ENCODE measurements at regions not wholly inside any gene's neighbourhood (a gene's known extent, or its start where the extent isn't known, plus 50 kb on each side); places are given as distances from the start of the nearest gene placed in this dataset.

DNA sequence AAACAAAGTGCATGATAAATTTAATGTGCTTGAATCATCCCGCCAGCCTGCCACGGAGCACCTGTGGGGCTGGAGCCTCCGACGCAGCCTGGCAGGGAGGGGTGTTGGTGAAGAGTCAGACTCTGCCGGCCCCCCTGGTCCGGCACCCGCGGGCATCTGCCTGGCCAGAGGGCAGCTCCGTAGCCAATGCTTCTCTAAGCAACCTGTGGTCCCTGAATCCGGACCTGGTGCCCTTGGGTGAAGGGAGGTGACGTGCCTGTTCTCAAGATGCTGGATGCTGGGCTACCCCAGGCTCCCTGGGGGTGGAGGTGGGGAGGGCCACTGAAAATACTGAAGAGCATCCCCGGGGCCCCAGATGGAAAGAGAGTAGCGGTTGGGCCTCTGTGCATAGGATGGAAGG, 158.6 kb upstream of the C14orf180 start:
- peaks cover 8% of the 10 kb centered on the region for H3K27me3 ChIP-seq (ENCODE audit: insufficient read depth, low read length)
- RAD21 ChIA-PET (ENCODE audit: low non-redundant PET in 1 of 2, low total read pairs in 2 of 2, uncharacterized antibody in 2 of 2, unreplicated experiment in 2 of 2) = no interaction called here
- no peaks in the 10 kb centered on the region for H3K36me3 ChIP-seq (ENCODE audit: control insufficient read depth in 1 of 2, insufficient read depth in 2 of 2, low read length in 2 of 2)
- H3K4me3 ChIP-seq (replicated peaks in 1 of 2; ENCODE audit: low read depth in 1 of 2, low read length in 2 of 2) = no peak overlapping the region
- CTCF ChIA-PET = no interaction called here
- DNase-seq (ENCODE audit: low read depth, low spot score) (no peak), ATAC-seq (no peak)
- H3K4me2 ChIP-seq (ENCODE audit: low read length) = no peak overlapping the region
- no peaks in the 10 kb centered on the region for H3K4me1 ChIP-seq (ENCODE audit: control insufficient read depth in 1 of 2, insufficient read depth in 2 of 2, low read length in 2 of 2)
- no peak overlapping the region for H3K27ac ChIP-seq (ENCODE audit: low read depth, low read length)
- no peak overlapping the region for H3K9ac ChIP-seq (ENCODE audit: low read length)
- TF ChIP-seq POLR2AphosphoS5 (IDR thresholded peaks at IDR 0.05; ENCODE audit: low read depth, low read length) (no peak), EGR1 (IDR thresholded peaks at IDR 0.05; ENCODE audit: low read depth) (no peak), EZH2 (IDR thresholded peaks at IDR 0.05) (no peak), SP1 (IDR thresholded peaks at IDR 0.05; ENCODE audit: low read depth) (no peak), SIN3A (IDR thresholded peaks at IDR 0.05; ENCODE audit: low read depth) (no peak), FOSL1 (IDR thresholded peaks at IDR 0.05; ENCODE audit: low read depth) (no peak), YY1 (IDR thresholded peaks at IDR 0.05; ENCODE audit: extremely low read depth, insufficient replicate concordance, low read depth, low read length) (no peak), ZNF274 (IDR thresholded peaks at IDR 0.05; ENCODE audit: low read depth, low read length) (no peak), CBX3 (IDR thresholded peaks at IDR 0.05; ENCODE audit: low read depth) (no peak), SRF (IDR thresholded peaks at IDR 0.05; ENCODE audit: low read depth) (no peak), EZH2phosphoT487 (IDR thresholded peaks at IDR 0.05; ENCODE audit: borderline replicate concordance) (no peak)
- TF ChIP-seq, protein P1, sequence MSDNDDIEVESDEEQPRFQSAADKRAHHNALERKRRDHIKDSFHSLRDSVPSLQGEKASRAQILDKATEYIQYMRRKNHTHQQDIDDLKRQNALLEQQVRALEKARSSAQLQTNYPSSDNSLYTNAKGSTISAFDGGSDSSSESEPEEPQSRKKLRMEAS (IDR thresholded peaks at IDR 0.05) = no peak
- TF ChIP-seq, protein P2, sequence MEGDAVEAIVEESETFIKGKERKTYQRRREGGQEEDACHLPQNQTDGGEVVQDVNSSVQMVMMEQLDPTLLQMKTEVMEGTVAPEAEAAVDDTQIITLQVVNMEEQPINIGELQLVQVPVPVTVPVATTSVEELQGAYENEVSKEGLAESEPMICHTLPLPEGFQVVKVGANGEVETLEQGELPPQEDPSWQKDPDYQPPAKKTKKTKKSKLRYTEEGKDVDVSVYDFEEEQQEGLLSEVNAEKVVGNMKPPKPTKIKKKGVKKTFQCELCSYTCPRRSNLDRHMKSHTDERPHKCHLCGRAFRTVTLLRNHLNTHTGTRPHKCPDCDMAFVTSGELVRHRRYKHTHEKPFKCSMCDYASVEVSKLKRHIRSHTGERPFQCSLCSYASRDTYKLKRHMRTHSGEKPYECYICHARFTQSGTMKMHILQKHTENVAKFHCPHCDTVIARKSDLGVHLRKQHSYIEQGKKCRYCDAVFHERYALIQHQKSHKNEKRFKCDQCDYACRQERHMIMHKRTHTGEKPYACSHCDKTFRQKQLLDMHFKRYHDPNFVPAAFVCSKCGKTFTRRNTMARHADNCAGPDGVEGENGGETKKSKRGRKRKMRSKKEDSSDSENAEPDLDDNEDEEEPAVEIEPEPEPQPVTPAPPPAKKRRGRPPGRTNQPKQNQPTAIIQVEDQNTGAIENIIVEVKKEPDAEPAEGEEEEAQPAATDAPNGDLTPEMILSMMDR (IDR thresholded peaks at IDR 0.05 in 2 of 3, conservative IDR thresholded peaks at IDR 0.05 in 1 of 3; ENCODE audit: borderline replicate concordance in 1 of 3, insufficient read depth in 1 of 3, low read depth in 2 of 3, low read length in 2 of 3) = no peak
- TF ChIP-seq, protein P3, sequence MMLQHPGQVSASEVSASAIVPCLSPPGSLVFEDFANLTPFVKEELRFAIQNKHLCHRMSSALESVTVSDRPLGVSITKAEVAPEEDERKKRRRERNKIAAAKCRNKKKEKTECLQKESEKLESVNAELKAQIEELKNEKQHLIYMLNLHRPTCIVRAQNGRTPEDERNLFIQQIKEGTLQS (IDR thresholded peaks at IDR 0.05) = no peak
- TF ChIP-seq, protein P4, sequence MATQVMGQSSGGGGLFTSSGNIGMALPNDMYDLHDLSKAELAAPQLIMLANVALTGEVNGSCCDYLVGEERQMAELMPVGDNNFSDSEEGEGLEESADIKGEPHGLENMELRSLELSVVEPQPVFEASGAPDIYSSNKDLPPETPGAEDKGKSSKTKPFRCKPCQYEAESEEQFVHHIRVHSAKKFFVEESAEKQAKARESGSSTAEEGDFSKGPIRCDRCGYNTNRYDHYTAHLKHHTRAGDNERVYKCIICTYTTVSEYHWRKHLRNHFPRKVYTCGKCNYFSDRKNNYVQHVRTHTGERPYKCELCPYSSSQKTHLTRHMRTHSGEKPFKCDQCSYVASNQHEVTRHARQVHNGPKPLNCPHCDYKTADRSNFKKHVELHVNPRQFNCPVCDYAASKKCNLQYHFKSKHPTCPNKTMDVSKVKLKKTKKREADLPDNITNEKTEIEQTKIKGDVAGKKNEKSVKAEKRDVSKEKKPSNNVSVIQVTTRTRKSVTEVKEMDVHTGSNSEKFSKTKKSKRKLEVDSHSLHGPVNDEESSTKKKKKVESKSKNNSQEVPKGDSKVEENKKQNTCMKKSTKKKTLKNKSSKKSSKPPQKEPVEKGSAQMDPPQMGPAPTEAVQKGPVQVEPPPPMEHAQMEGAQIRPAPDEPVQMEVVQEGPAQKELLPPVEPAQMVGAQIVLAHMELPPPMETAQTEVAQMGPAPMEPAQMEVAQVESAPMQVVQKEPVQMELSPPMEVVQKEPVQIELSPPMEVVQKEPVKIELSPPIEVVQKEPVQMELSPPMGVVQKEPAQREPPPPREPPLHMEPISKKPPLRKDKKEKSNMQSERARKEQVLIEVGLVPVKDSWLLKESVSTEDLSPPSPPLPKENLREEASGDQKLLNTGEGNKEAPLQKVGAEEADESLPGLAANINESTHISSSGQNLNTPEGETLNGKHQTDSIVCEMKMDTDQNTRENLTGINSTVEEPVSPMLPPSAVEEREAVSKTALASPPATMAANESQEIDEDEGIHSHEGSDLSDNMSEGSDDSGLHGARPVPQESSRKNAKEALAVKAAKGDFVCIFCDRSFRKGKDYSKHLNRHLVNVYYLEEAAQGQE (IDR thresholded peaks at IDR 0.05; ENCODE audit: low read depth) = no peak
- TF ChIP-seq, protein P5, sequence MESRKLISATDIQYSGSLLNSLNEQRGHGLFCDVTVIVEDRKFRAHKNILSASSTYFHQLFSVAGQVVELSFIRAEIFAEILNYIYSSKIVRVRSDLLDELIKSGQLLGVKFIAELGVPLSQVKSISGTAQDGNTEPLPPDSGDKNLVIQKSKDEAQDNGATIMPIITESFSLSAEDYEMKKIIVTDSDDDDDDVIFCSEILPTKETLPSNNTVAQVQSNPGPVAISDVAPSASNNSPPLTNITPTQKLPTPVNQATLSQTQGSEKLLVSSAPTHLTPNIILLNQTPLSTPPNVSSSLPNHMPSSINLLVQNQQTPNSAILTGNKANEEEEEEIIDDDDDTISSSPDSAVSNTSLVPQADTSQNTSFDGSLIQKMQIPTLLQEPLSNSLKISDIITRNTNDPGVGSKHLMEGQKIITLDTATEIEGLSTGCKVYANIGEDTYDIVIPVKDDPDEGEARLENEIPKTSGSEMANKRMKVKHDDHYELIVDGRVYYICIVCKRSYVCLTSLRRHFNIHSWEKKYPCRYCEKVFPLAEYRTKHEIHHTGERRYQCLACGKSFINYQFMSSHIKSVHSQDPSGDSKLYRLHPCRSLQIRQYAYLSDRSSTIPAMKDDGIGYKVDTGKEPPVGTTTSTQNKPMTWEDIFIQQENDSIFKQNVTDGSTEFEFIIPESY (IDR thresholded peaks at IDR 0.05; ENCODE audit: extremely low read depth, insufficient replicate concordance, low read length) = no peak
- no peaks in the 10 kb centered on the region for H3K9me3 ChIP-seq (ENCODE audit: control insufficient read depth in 1 of 2, insufficient read depth in 1 of 2, low read depth in 1 of 2, low read length in 2 of 2)
- no peaks in the 10 kb centered on the region for H4K20me1 ChIP-seq (ENCODE audit: insufficient read depth)
- no peak overlapping the region for H2AFZ ChIP-seq (ENCODE audit: low read depth, low read length, poor library complexity, severe bottlenecking)
- POLR2A ChIA-PET = no interaction called here
- intact Hi-C loops (cut with micrococcal nuclease) = no loop called here
- H3K9me2 ChIP-seq (ENCODE audit: insufficient read depth) = no peaks in the 10 kb centered on the region
- H3K79me2 ChIP-seq (ENCODE audit: insufficient read depth, low read length) = no peaks in the 10 kb centered on the region
- no TSS peak for BruUV-seq (replicated peaks)
